ENCODE measurements at regions not wholly inside any gene's neighbourhood (a gene's known extent, or its start where the extent isn't known, plus 50 kb on each side); places are given as distances from the start of the nearest gene placed in this dataset.

DNA sequence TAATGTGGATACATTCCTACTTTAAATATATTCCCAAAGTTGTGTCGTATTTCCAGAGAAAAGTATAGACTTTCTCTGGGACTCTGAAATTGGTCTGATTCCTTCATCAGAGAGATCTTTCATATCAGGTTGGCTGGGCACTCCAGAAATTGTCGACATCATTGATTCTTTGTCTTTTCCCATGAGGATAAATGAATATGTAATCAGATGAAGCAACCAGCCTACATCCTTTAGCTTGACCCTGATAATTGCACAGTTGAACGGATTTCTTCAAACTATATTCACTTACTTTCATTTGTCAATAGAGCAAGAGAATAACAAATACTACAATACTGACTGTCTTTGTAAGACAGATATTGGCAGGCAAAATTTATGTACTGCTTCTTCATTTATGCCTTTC lies 680.2 kb upstream of the LRRTM4 start:
- TF ChIP-seq, protein P1, sequence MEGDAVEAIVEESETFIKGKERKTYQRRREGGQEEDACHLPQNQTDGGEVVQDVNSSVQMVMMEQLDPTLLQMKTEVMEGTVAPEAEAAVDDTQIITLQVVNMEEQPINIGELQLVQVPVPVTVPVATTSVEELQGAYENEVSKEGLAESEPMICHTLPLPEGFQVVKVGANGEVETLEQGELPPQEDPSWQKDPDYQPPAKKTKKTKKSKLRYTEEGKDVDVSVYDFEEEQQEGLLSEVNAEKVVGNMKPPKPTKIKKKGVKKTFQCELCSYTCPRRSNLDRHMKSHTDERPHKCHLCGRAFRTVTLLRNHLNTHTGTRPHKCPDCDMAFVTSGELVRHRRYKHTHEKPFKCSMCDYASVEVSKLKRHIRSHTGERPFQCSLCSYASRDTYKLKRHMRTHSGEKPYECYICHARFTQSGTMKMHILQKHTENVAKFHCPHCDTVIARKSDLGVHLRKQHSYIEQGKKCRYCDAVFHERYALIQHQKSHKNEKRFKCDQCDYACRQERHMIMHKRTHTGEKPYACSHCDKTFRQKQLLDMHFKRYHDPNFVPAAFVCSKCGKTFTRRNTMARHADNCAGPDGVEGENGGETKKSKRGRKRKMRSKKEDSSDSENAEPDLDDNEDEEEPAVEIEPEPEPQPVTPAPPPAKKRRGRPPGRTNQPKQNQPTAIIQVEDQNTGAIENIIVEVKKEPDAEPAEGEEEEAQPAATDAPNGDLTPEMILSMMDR (conservative IDR thresholded peaks at IDR 0.05 in 1 of 2, IDR thresholded peaks at IDR 0.05 in 1 of 2; ENCODE audit: low read depth in 1 of 2, low read length in 2 of 2) = no peak
- no peak for TF ChIP-seq EZH2 (IDR thresholded peaks at IDR 0.05; ENCODE audit: low read length, missing control alignments)
